Activated CD4-positive, alpha-beta T cell treated with anti-CD3 and anti-CD28 coated beads for 36 hours (primary cell): ENCODE measurements at regions not wholly inside any gene's neighbourhood (a gene's known extent, or its start where the extent isn't known, plus 50 kb on each side); places are given as distances from the start of the nearest gene placed in this dataset.
A peak's percentile ranks its signal among the peaks of the same experiment; 100 is the strongest.

Experiments used
- ATAC-seq: fragments of 200-7000 bp; cut with Tn5 transposase; one replicate; pipeline ENCODE4 v1.10.0; 2021; ENCODE audit warnings: mild to moderate bottlenecking, moderate library complexity
- CTCF ChIA-PET: fragments of 350-600 bp; sonication (Branson Sonifier 250); formaldehyde crosslinking; loops from one replicate; lab custom pipeline; 2021; ENCODE audit warnings: antibody characterized with exemption; lab: Charles Lee
- POLR2A ChIA-PET: fragments of 350-600 bp; sonication (Branson Sonifier 250); formaldehyde crosslinking; loops from one replicate; lab custom pipeline; 2021; ENCODE audit warnings: antibody characterized with exemption, inconsistent platforms; lab: Charles Lee
- DNase-seq: peaks from one replicate; pipeline ENCODE4 v3.0.0-alpha.2; 2020
- H3K27ac Mint-ChIP-seq: one replicate; pipeline ENCODE4 v1.8.0; 2021; ENCODE audit warnings: mixed read lengths
- H3K27me3 Mint-ChIP-seq: one replicate; pipeline ENCODE4 v1.8.0; 2021; ENCODE audit warnings: mixed read lengths
- H3K36me3 Mint-ChIP-seq: one replicate; pipeline ENCODE4 v1.8.0; 2021; ENCODE audit warnings: low read depth, mixed read lengths
- H3K4me1 Mint-ChIP-seq: one replicate; pipeline ENCODE4 v1.8.0; 2021; ENCODE audit warnings: mixed read lengths
- H3K4me3 Mint-ChIP-seq: one replicate; pipeline ENCODE4 v1.8.0; 2021; ENCODE audit warnings: mild to moderate bottlenecking, moderate library complexity, mixed read lengths
- H3K9me3 Mint-ChIP-seq: one replicate; pipeline ENCODE4 v1.8.0; 2021; ENCODE audit warnings: low read depth, mixed read lengths
- intact Hi-C, 2 experiments: fragments of 100-400 bp; cut with DNase I in 1 of 2; cut with micrococcal nuclease in 1 of 2; formaldehyde crosslinking; loops; one replicate each; pipeline versions ENCODE4 v1.14.2 to v1.15.1; 2022 to 2024; cut with DNase I, micrococcal nuclease

- POLR2A ChIA-PET, result no interaction called here
- CTCF ChIA-PET, result interaction anchor here (2.7 kb wide), 1 partner anchor 84 kb away, joined by 11 read pairs; the partner anchor contains the start of gene PLEKHG1
- no peak for ATAC-seq
- Mint-ChIP-seq H3K4me3 (no peak overlapping the region), H3K27ac (no peak overlapping the region), H3K36me3 (no peaks in the 10 kb centered on the region), H3K27me3 (no peaks in the 10 kb centered on the region), H3K9me3 (no peaks in the 10 kb centered on the region), H3K4me1 (no peaks in the 10 kb centered on the region)
- intact Hi-C loops, result no loop called here
- no peak for DNase-seq
Measured at GRCh38 chr6:150684161-150684560, 84.5 kb downstream of the PLEKHG1 start.

DNA sequence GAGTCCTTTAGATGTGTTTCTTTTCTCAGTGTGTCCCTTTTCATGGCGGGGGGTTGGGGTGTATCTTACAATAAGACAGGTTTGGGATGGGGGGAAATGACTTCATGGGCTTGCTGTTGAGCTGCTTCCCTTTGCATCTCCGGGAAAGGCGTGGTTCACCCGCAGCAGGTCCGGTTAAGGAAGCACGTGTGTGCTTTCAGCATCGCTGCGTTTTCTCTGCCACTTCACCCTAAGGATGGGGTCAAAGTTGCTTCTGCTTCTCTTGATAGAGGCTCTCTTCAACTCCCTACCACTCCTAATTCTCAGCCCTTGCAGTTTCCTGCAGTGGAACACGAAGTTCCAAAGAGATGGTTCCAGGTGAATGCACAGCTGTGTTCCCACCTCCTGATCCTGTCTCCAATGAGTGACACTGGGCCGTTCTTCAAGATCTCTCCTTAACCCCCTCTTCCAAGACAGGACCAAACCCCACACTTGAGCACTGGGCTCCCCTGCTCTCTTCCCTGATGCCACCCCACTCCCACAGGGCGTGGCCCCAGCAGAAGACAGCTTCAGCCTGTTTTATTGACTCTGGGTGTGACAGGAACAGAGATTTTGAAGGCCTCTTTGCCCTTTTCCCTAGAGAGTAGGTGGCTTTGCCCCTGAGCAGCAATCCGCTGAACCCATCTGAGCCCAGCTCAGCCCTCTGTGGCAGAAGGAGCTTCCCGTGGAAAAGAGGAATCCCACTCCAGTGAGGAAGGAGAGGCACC lies 85.2 kb downstream of the PLEKHG1 start:
- Mint-ChIP-seq H3K9me3 (no peaks in the 10 kb centered on the region), H3K27me3 (no peaks in the 10 kb centered on the region), H3K4me3 (no peak overlapping the region), H3K36me3 (no peaks in the 10 kb centered on the region), H3K27ac (no peak overlapping the region), H3K4me1 (no peaks in the 10 kb centered on the region)
- no peak for ATAC-seq
- no peak for DNase-seq
- CTCF ChIA-PET, result interaction anchor here (0.8 to 4.5 kb wide), 8 partner anchors 10 to 266 kb away, joined by 3 to 23 read pairs (median 4); partner anchors contain the start of gene PLEKHG1
- POLR2A ChIA-PET, result no interaction called here
- intact Hi-C loops, result loop anchor here in 1 of 2 experiments (5.0 kb wide), 1 partner anchor 268 kb away; no protein-coding TSS in a partner anchor

- DNase-seq, result peak; percentile 81
- ATAC-seq, result peak; percentile 92
- Mint-ChIP-seq H3K4me3 (no peak overlapping the region), H3K27ac (no peak overlapping the region), H3K9me3 (no peaks in the 10 kb centered on the region), H3K36me3 (no peaks in the 10 kb centered on the region), H3K27me3 (no peaks in the 10 kb centered on the region), H3K4me1 (no peaks in the 10 kb centered on the region)
- POLR2A ChIA-PET, result no interaction called here
- CTCF ChIA-PET, result interaction anchor here (0.6 to 4.5 kb wide), 15 partner anchors 9 to 267 kb away, joined by 3 to 23 read pairs (median 4); partner anchors contain the start of gene PLEKHG1
- intact Hi-C loops, result loop anchor here in 1 of 2 experiments (1.0 to 5.0 kb wide), 2 partner anchors 129 to 269 kb away; no protein-coding TSS in a partner anchor
Measured at GRCh38 chr6:150685860-150686259, 86.2 kb downstream of the PLEKHG1 start.

GRCh38 chr6:150686566-150686965 lies 86.9 kb downstream of the PLEKHG1 start:
- Mint-ChIP-seq H3K9me3 (no peaks in the 10 kb centered on the region), H3K36me3 (no peaks in the 10 kb centered on the region), H3K4me1 (no peaks in the 10 kb centered on the region), H3K4me3 (no peak overlapping the region), H3K27ac (no peak overlapping the region), H3K27me3 (no peaks in the 10 kb centered on the region)
- ChIA-PET POLR2A (no interaction called here), CTCF (interaction anchor here (0.7 to 4.5 kb wide), 11 partner anchors 9 to 268 kb away, joined by 3 to 23 read pairs (median 5); partner anchors contain the start of gene PLEKHG1)
- intact Hi-C loops, result loop anchor here in 1 of 2 experiments (1.0 to 5.0 kb wide), 2 partner anchors 129 to 269 kb away; no protein-coding TSS in a partner anchor
- no peak for DNase-seq
- no peak for ATAC-seq

DNA sequence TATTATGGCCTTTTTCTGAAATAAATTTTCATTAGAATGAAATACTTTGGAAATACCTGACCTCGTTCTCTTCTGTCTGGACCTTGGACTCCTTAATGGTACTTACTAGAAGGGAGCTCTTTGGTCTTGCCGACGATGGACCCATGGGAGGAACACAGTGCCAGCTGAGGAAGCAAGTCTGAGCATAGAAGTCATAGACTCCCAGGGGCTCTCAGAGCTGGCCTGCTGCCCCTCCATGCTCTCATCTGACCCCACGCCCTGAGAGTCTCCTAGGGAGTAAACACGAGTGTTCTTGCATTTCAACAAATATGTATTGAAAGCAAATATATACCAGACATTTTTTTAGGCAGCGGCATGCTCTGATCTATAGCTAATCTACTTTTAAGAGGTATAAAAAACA lies 87.8 kb downstream of the PLEKHG1 start:
- intact Hi-C loops, result loop anchor here in 1 of 2 experiments (5.0 kb wide), 1 partner anchor 270 kb away; no protein-coding TSS in a partner anchor
- ChIA-PET CTCF (interaction anchor here (0.6 to 4.5 kb wide), 8 partner anchors 8 to 149 kb away, joined by 3 to 23 read pairs (median 3); no protein-coding TSS in a partner anchor), POLR2A (no interaction called here)
- Mint-ChIP-seq H3K36me3 (no peaks in the 10 kb centered on the region), H3K4me3 (no peak overlapping the region), H3K4me1 (peaks cover 2% of the 10 kb centered on the region), H3K27ac (no peak overlapping the region), H3K27me3 (no peaks in the 10 kb centered on the region), H3K9me3 (no peaks in the 10 kb centered on the region)
- no peak for ATAC-seq
- DNase-seq, result no peak

GRCh38 chr6:150689900-150690590 lies 90.4 kb downstream of the PLEKHG1 start:
- Mint-ChIP-seq H3K27me3 (no peaks in the 10 kb centered on the region), H3K36me3 (no peaks in the 10 kb centered on the region), H3K27ac (no peak overlapping the region), H3K4me3 (no peak overlapping the region), H3K9me3 (no peaks in the 10 kb centered on the region), H3K4me1 (peaks cover 10% of the 10 kb centered on the region)
- ATAC-seq (no peak), DNase-seq (no peak)
- ChIA-PET POLR2A (no interaction called here), CTCF (no interaction called here)
- intact Hi-C loops, result loop anchor here in 1 of 2 experiments (5.0 kb wide), 1 partner anchor 273 kb away; no protein-coding TSS in a partner anchor

DNA sequence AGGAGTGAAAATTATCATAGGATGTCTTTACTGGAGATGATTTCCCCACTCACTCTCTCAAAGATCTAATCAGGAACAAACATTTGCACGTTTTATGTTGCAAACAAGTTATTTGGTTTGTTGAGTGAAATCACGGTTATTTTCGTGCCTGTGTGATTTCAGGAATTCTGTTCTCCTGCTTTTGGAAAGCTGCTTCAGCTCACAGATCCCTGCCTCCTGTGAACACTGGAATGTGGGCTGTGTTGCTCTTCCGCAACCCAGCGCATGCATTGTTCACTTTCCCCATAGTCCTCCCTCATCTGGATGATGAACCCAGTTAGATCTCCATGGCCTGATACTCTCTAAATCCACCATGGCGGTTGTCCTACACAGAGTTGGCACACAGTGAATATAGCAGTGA lies 91.0 kb downstream of the PLEKHG1 start:
- intact Hi-C loops, result no loop called here
- Mint-ChIP-seq H3K4me3 (no peak overlapping the region), H3K9me3 (no peaks in the 10 kb centered on the region), H3K27me3 (no peaks in the 10 kb centered on the region), H3K36me3 (no peaks in the 10 kb centered on the region), H3K4me1 (peaks cover 10% of the 10 kb centered on the region), H3K27ac (no peak overlapping the region)
- ChIA-PET POLR2A (no interaction called here), CTCF (no interaction called here)
- DNase-seq (no peak), ATAC-seq (no peak)

GRCh38 chr6:150691463-150691862 lies 91.8 kb downstream of the PLEKHG1 start:
- intact Hi-C loops, result no loop called here
- Mint-ChIP-seq H3K4me3 (no peak overlapping the region), H3K27ac (no peak overlapping the region)

GRCh38 chr6:150692604-150693003 lies 92.9 kb downstream of the PLEKHG1 start:
- DNase-seq, result no peak
- intact Hi-C loops, result no loop called here
- Mint-ChIP-seq H3K4me3 (no peak overlapping the region), H3K36me3 (no peaks in the 10 kb centered on the region), H3K27me3 (no peaks in the 10 kb centered on the region), H3K4me1 (peaks cover 10% of the 10 kb centered on the region), H3K9me3 (no peaks in the 10 kb centered on the region), H3K27ac (no peak overlapping the region)
- ChIA-PET CTCF (interaction anchor here (0.6 kb wide), 1 partner anchor 126 kb away, joined by 3 read pairs; no protein-coding TSS in a partner anchor), POLR2A (no interaction called here)
- ATAC-seq, result no peak

More at GRCh38 chr6:150691463-150691862, 91.8 kb downstream of the PLEKHG1 start:
- CTCF ChIA-PET, result no interaction called here
- ATAC-seq (no peak), DNase-seq (no peak)
- Mint-ChIP-seq H3K36me3 (no peaks in the 10 kb centered on the region), H3K27me3 (no peaks in the 10 kb centered on the region), H3K4me1 (peaks cover 10% of the 10 kb centered on the region), H3K9me3 (no peaks in the 10 kb centered on the region)
- POLR2A ChIA-PET, result no interaction called here

DNA sequence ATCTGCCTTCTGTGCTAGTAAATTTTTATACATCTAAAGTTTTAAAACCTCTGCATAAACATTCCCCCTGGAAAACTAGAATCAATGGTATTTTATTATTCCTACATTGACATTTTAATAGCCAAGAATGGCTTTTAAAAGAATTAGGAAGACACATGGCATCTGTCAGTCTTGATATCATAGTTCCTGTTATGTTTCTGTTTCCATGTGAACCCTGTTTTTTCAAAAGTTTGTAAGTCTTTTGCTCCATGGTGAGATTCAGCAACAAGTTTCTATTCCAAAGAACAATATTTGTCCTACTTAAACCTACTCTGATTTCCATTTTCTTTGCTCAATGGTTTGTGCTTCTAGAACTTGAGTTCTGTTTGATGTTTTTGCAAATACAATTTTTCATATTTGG lies 95.2 kb downstream of the PLEKHG1 start:
- intact Hi-C loops, result no loop called here
- Mint-ChIP-seq H3K4me1 (peaks cover 10% of the 10 kb centered on the region), H3K9me3 (no peaks in the 10 kb centered on the region), H3K36me3 (no peaks in the 10 kb centered on the region), H3K27me3 (no peaks in the 10 kb centered on the region), H3K27ac (no peak overlapping the region), H3K4me3 (no peak overlapping the region)
- DNase-seq, result no peak
- CTCF ChIA-PET, result interaction anchor here (1.0 to 3.7 kb wide), 2 partner anchors 8 to 275 kb away, joined by 3 to 16 read pairs; no protein-coding TSS in a partner anchor
- no peak for ATAC-seq
- POLR2A ChIA-PET, result interaction anchor here (0.6 kb wide), 1 partner anchor 16 kb away, joined by 3 read pairs; no protein-coding TSS in a partner anchor

- DNase-seq, result no peak
- intact Hi-C loops, result no loop called here
- CTCF ChIA-PET, result interaction anchor here (1.0 to 3.7 kb wide), 2 partner anchors 9 to 276 kb away, joined by 3 to 16 read pairs; no protein-coding TSS in a partner anchor
- no peaks in the 10 kb centered on the region for H3K9me3 Mint-ChIP-seq
- ATAC-seq, result no peak
- H3K27me3 Mint-ChIP-seq, result no peaks in the 10 kb centered on the region
- POLR2A ChIA-PET, result no interaction called here
- no peak overlapping the region for H3K27ac Mint-ChIP-seq
- no peaks in the 10 kb centered on the region for H3K36me3 Mint-ChIP-seq
- H3K4me3 Mint-ChIP-seq, result no peak overlapping the region
- peaks cover 10% of the 10 kb centered on the region for H3K4me1 Mint-ChIP-seq
Measured at GRCh38 chr6:150695652-150696051, 96.0 kb downstream of the PLEKHG1 start.
